IPS-NIHi7 (cell line): ENCODE measurements at regions not wholly inside any gene's neighbourhood (a gene's known extent, or its start where the extent isn't known, plus 50 kb on each side); places are given as distances from the start of the nearest gene placed in this dataset.

Experiments
- DNase-seq: peaks from one replicate; pipeline ENCODE4 v3.0.0; 2012; ENCODE audit warnings: mixed read lengths; ENCODE audit errors: extremely low spot score

DNA sequence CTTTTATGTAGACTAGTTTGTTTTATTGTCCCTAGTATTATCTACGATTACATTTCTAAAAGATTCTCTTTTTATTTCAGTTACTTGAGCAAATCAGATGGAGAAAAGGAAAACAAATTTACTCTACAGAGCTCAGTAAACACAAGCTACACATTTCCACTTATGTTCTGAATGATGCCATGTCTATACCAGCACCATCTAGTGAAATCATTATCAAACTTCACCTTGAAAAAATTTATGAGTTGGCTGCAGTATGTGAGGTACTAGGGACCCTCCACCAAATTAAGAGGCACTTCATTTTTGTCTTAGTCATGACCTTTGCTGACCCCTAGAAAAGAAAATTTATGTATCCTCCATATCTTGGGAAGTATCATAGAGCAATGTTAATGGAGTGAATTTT is 827.4 kb downstream of the SI start:
- no peak for DNase-seq

DNA sequence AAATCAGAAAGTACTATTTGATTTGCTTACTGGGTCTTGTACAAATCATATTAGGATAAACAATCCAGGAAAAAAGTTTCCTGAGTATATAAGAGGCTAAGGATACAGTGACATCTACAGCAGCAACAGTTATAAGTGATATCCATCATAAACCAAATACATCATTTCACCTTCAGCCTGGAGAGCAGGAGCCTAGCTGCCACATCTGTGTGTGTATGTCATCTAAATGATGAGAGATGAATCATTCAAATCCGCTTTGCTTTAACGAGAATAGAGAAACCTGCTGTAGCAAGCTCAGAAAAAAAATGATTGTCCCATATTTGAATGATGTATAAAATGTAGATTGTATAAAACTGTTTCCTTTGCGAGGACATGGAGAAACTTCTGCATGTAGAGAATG is 841.4 kb downstream of the SI start:
- no peak for DNase-seq

DNA sequence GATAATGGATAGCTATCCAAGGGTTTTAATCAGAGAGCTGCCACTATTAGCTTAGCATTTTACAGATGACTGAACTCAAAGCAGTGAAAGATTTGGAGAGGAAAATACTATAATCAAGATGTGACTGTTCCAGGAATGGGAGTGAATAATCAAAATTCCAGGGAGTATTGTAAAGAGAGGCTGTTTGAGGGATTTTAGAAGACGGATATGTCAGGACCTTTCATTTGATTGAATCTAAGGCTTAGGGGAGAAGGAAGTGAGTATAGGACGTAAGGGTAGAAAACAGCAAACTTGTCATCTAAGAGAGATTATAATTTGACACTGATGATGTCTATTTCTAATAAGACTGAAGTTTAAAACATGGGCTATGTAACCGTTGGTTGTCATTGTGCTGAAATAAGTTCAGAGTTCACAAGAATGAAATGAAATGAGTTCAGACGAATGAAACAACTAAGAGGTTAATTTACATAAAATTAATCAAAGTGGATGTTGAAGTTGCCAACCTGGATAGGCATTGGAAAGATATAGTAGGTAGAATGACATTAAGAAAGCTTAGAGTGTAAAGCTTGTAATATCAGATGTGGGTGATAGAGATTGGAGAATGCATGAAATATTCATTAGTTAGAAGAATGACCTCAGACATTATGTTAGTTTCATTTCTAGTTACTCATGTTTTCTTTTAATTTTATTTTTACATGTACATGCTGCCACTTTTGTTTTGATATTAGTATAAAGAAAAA is 842.8 kb downstream of the SI start:
- DNase-seq, result no peak

DNA sequence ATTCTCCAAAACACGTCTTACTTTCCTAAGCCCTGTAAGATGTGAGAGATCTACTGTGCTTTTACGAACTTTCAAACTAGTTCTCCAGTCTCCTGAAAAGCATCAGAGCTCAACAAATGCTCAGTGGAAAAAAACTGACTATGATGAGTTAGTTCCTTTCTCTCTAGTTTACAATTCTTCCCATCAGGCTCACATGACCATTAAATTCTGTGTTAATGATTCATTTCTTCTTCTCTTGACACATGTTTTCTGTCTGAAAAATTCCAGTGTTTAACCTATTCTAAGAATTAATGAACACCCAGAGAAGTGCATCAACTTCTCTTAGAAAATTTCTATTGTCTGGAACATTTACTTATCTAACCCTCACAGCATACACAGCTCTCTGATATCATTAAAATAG is 844.3 kb downstream of the SI start:
- DNase-seq, result no peak

DNA sequence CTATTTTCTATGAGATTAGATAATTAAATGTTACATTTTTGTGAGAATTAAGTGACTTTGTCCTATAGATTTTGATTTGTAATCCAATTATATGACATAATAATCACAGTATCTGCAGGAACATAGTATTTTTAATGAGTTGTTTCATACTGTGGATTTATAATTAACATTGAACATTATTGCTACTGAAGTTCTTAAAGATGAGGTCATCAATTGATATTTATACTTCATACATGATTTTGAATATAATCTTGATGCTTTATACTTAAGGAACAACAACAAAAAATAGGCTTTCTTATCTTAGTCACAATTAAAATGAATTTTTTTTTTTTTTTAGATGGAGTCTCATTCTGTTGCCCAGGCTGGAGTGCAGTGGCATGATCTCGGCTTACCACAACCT is 846.6 kb downstream of the SI start:
- no peak for DNase-seq

DNA sequence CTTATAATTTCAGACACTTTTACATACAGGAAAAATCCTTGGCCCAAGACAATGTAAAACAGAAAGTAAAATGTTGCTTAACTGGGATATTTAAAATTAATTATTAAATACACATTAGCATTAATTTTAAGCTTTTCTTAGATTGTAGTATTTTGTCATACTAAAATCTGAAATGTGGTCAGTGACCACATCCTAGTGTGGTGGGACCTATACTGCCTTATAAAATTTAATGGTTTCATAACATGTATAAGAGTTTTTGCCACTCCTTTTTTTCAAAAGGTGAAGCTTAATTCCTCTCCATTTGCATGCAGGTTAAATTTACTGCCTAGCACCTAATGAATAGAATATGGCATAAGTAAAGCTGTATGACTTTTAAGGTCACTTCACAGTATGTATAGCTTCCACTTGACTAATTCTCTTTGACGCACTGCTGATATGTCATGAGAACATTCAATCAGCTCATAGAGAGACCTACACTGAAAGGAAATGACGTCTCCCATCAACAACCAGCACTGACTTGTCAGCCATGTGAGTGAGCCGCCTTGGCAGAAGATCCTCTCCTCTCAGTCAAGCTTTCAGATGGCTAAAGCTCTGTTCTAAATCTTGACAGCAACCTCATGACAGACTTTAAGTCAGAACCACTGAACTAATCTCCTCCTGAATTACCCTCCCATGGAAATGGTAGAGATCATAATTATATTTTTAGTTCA is 847.8 kb downstream of the SI start:
- no peak for DNase-seq

DNA sequence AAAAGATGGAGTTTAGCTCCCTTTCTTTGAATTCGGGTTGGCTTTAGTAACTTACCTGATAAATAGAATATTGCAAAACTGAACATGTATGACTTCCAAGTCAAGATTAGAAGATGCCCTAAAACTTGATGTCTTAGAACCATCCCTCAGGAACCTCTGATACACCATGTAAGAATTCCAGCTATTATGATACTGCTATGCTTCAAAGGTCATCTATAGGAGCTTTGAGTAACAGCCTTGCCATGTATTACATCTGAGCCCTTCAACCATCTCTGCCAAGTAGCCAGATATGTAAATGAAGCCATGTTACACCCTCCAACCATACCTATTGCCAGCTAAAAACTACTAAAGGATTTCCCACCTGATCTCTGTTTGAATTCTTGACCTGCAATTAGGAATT is 854.2 kb downstream of the SI start:
- DNase-seq, result no peak

DNA sequence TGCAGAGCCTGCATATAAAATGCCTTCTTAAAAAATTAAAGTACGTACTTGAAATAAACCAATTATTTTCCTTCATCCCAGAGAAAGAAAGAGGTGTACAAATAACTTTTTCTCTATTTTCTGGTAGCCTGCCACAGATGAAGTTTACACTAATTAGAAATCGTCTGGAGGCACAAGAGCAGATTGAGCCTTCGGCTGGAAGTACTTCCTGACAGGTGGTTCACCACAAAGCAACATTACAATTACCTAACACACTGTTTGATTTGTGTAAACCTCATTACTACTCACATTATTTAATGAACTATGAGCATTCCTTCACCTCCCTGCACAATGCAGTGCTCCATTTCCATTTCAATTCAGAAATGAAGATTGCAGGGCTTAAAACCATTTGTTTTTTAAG is 856.1 kb downstream of the SI start:
- no peak for DNase-seq

DNA sequence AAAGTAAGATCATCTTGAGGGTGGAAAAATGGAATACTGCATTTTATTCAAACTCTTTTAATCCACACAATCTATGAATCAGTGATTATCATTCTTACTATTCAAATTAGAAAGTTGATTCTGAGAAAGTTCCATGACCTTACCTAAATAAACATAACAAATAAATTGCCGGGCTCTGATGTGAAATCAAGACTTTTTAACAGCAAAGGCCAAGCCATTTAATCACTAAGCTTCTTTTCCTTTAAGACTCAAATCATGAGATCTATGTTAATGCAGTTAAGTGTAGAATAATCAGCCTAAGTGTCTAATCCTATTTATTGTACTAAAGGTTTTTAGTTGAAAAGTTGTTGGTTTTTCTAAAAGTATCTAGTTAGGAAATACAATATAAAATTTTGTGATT is 857.0 kb downstream of the SI start:
- DNase-seq, result no peak

DNA sequence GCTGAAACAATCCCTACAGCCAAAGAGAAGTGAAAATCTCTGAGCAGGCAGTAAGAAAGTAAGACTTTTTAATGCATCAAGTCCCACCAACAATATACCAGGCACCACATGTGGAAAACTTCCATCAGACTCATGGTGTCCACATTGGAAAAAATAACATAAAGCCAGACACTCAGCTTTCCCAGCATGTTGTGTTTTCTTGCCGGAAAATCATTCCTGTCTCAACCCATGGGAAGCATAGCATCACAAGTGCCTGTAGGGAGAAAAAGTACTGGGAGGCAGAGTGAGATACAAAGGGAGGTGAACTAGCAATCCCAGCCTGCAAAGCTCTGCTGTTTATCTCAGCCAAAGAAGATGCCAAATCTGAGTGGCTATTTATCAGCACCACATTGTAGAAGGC is 868.9 kb downstream of the SI start:
- DNase-seq, result no peak

DNA sequence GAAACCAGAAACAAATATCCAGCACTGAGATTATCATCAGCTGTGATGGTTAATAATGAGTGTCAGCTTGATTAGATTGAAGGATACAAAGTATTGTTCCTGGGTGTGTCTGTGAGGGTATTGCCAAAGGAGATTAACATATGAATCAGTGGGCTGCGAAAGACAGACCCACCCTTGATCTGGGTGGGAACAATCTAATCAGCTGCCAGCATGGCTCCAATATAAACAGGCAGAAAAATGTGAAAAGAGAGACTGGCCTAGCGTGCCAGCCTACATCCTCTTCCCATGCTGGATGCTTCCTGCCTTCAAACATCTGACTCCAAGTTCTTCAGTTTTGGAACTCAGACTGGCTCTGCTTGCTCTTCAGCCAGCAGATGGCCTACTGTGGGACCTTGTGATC is 869.5 kb downstream of the SI start:
- DNase-seq, result no peak

DNA sequence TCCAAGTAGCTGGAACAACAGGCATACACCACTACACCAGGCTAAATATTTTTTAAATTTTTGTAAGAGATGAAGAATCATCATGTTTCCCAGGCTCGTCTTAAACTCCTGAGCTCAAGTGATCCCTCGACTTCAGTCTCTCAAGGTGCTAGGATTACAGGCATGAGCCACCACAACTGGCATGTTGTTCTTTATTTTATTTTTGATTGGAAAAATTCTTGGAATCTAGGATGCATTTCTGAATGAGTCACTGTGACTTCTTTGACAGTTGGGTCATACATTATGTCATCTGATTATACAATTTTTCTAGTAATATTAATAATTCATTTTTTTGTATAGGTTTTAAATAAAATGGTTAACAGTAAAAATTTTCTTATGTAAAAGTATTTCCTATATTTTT is 870.2 kb downstream of the SI start:
- DNase-seq, result no peak

DNA sequence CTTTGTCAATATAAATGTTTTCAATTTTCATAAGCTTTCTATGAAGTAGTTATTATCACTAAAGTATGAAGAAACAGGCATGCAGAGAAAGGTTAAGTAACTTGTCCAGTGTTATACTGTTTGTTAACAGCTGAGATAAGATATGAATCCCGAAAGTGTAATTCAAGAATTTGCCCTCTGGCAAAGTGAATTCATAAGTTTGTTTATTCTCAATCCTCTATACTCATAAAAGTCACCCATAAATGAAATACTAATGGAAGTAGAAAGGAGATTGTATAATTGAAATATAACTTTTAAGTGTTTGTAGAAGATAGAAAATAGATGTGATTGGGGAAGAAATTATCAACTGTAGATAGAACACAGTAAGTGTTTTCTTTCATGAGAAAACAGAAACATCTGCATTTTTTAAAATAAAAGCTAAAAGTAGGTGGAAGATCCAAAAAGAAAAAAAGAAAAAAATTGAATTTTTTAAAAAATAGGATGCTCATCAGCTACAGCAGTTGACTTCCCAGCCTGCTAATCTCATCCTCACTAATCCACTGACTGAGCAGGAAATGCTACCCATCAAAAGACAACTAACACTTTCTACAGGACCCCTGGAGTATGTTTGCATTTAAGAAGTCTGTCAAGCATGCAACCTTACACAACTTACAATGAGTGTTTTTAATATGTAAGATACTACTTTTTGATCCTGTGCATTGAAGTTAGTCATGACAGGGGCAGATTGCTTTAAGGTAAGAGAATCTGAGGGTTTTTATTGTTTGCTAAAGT is 878.1 kb downstream of the SI start:
- peak; percentile 15 for DNase-seq

DNA sequence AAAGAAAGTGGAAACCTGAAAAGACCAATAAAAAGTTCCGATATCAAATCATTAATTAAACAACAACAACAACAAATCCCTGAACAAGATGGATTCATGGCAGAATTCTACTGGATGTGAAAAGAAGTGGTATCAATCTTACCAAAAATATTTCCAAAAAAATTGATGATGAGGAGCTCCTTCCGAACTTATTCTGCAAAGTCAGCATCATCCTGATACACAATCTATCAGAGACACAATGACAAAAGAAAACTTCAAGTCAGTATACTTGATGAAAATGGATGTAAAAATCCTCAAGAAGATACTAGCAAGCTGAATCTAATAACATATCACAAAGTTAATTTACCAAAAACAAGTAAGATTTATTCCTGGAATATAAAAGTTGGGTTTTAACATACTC is 881.8 kb downstream of the SI start:
- no peak for DNase-seq

DNA sequence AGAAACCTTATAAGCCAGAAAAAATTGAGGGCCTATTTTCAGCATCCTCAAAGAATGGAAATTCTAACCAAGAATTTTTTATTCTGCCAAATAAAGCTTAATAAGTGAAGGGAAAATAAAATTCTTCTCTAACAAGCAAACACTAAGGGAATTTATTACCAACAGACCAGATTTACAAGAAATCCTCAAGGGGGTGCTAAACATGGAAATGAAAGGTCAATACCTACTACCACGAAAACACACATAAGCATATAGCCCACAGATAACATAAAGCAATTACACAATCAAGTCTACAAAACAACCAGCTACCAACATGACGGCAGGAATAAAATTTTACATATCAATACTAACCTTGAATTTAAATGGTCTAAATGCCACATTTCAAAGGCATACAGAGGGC is 883.5 kb downstream of the SI start:
- DNase-seq, result no peak

DNA sequence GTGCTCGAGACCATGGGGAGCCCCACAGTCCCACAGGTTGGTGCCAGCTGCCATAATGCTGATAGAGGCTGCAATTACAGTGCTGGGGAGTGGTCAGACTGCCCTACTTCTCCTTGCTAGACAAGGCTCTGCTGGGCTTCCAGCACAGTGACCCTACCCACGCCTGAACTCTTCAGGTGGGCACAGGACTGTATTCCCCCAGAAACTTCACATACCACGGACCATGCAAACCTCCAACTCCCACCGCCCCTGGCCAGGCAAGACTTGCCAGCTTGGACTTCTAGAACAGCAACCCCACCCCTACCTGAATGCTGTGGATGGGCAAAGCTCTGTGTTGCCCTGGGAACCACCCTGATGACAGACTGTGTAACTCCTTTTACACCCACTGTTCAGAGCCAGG is 885.3 kb downstream of the SI start:
- no peak for DNase-seq

DNA sequence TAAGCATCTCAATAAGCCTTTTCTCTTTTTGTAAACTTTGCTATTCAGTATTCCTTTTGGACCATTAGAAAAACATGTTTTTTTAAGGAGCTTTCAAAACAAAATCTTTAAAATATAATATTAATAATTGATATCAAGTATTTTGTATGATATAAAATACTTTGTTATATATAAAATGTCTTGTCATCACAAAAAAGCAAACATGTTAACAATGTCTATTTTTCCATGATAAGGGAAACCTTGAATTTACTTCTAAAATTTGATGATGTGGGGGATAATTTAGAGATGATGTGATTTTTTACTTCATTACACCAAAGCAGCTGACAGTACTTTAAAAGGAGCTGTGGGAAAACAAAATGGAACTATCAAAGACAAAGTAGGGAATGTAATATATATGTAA is 887.7 kb downstream of the SI start:
- DNase-seq, result no peak

DNA sequence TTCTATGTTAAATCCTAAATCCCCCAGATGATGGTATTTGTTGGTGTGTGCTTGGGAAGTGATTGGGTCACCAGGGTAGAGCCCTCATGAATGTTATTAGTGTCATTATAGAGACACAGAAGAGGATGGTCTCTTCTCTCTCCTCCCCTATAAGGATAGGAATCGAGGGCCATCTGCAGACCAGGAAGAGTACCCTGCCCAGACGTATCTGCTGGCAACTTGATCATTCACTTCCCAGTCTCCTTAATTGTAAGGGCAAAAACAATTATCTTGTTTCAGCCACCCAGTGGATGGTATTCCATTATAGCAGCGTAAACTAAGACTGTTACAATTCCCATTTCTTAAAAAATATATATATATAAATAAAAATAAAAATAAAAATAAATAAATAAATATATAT is 892.2 kb downstream of the SI start:
- DNase-seq, result no peak

DNA sequence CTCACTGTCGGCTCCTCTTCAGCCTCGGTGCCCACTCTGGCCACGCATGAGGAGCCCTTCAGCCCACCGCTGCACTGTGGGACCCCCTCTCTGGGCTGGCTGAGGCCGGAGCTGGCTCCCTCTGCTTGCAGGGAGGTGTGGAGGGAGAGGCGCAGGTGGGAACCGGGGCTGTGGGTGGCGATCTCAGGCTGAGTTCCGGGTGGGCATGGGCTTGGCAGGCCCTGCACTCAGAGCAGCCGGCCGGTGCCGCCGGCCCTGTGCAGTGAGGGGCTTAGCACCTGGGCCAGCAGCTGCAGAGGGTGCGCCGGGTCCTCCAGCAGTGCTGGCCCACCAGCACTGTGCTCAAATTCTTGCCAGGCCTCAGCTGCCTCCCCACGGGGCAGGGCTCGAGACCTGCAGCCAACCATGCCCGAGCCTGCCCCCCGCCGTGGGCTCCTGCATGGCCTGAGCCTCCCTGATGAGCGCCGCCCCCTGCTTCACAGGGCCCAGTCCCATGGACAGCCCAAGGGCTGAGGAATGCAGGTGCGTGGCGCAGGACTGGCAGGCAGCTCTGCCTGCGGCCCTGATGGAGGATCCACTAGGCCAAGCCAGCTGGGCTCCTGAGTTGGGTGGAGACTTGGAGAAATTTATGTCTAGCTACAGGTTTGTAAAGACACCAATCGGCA is 899.1 kb downstream of the SI start:
- DNase-seq, result no peak

DNA sequence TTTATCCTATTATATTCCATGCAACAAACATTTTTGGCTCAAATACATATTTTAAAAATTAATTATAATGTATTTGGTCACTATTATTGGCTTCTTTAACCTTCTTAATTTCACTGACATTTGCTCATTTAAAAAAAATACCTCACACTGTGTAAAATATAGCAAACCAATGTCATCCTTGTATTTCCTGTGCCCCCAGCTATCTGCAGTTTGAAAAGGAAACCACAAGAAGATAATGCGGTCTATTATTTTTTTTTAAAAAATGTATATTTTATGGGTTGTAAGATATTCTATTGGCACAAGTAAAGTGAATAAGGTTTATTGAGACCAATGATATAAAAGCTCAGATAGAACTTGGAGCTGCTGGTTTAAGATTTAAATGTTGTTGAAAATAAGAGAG is 904.2 kb downstream of the SI start:
- no peak for DNase-seq

DNA sequence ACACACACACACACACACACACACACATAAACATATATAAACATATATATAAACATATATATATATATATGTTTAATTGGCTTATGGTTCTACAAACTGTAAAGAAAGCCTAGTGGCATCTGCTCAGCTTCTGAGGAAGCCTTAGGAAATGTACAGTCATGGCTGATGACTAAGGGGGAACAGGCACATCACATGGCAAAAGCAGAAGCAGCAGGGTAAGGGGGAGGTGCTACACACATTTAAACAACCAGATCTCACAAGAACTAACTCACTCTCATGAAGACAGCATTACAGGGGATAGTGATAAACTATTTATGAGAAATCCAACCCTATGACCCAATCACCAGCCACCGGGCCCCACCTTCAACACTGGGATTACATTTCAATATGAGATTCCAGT is 922.9 kb downstream of the SI start:
- DNase-seq, result no peak

DNA sequence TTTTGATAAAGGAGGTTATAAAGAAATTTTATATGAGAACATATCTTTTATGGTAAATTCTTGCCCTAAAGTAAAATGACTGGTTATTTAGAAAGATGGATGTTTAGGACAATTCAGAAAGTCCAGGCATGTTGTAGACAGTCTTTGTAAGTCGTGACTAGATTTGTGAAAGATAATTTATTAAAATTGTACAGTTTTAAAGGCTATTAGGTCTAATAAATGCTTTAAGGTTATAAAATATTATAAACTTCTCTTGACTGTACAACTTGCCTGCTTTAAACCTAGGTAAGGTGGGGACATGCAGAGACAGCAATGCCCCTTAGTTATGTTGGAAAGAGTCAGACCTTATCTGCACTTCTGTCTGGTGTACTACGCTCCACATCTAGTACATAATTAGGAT is 933.5 kb downstream of the SI start:
- no peak for DNase-seq

DNA sequence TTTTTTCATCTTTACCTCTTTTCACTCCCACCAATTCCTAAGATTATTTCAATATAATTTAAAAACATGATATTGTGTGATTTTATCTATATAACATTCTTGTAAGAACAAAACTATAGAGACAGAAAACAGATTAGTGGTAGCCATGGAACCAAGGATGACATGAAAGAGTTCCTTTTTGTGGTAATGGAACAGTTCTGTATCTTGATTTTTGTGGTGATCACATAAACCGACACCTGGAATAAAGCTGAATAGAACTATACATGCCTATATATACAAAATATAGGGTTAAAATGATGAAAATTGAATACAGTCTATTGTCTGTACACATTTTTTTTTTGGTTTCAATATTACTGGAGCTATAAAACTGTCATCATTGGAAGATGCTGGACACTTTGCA is 945.4 kb downstream of the SI start:
- DNase-seq, result no peak
